ENCODE measurements at regions not wholly inside any gene's neighbourhood (a gene's known extent, or its start where the extent isn't known, plus 50 kb on each side); places are given as distances from the start of the nearest gene placed in this dataset.

- no peaks in the 10 kb centered on the region for H3K9me3 ChIP-seq
- no peak for TF ChIP-seq CTCF (IDR thresholded peaks at IDR 0.05)
- H3K36me3 ChIP-seq = no peaks in the 10 kb centered on the region
- H3K27ac ChIP-seq = peak overlapping the region; percentile 1 to 78
- H3K27me3 ChIP-seq = no peaks in the 10 kb centered on the region
- peak; percentile 82 for DNase-seq (ENCODE audit: low spot score)
- no peak overlapping the region for H3K4me3 ChIP-seq
- H3K4me1 ChIP-seq = peaks cover 0 to 44% of the 10 kb centered on the region in 2 donors
Observed at GRCh38 chr3:177724020-177724638, 526.8 kb upstream of the TBL1XR1 start.

DNA sequence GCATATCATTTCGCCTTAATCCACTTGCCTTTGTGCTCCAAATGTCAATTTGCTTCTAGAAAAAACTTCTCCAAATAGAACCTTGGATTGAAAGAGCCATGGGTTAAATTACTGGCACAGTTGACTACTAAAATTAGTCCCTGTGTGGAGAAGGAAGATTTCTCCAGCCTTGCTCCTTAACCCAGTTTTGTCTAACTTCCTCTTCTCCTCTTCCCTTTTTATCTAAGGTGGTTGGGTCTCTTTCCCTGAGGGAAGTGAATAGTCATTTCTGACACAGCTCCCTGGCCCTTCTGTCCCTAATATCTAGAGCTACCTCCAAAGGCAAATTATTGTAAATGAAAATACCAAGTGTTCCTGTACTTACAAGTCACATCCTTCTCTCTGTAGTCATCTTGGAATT, 527.9 kb upstream of the TBL1XR1 start:
- Histone ChIP-seq H3K27ac (peak overlapping the region; percentile 34 to 78), H3K4me3 (no peak overlapping the region), H3K36me3 (no peaks in the 10 kb centered on the region), H3K4me1 (peaks cover 0 to 52% of the 10 kb centered on the region in 2 donors), H3K27me3 (no peaks in the 10 kb centered on the region), H3K9me3 (no peaks in the 10 kb centered on the region)
- no peak for TF ChIP-seq CTCF (IDR thresholded peaks at IDR 0.05)
- DNase-seq (ENCODE audit: low spot score) = no peak

DNA sequence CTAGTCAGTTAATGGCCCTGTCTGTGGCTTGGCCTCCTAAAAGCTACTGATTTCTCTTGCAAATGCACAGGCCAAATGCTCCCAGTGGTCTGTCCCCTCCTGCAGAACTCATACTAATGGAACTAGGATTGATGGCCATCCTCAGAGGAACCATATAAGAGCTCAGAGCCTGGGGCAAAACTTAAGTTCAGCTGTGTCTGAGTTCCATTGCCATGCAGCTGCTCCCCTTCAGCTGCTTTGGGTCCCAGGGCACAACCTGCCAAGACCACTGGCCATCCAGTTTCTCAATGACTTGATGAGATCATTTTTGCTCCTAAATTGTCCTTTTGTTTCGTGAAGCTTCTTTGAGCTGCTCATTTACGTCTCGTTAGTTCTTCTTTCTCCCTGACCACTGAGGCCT, 529.5 kb upstream of the TBL1XR1 start:
- Histone ChIP-seq H3K36me3 (no peaks in the 10 kb centered on the region), H3K27me3 (no peaks in the 10 kb centered on the region), H3K9me3 (no peaks in the 10 kb centered on the region), H3K4me1 (peaks cover 0 to 55% of the 10 kb centered on the region in 2 donors), H3K4me3 (no peak overlapping the region), H3K27ac (peak overlapping the region in 1 of 2 donors; percentile 78)
- no peak for DNase-seq (ENCODE audit: low spot score)
- TF ChIP-seq CTCF (IDR thresholded peaks at IDR 0.05) = no peak

GRCh38 chr3:177729956-177730681, 532.8 kb upstream of the TBL1XR1 start:
- peak overlapping the region in 1 of 2 donors; percentile 37 for H3K27ac ChIP-seq
- H3K4me1 ChIP-seq = peaks cover 0 to 27% of the 10 kb centered on the region in 2 donors
- H3K9me3 ChIP-seq = no peaks in the 10 kb centered on the region
- no peaks in the 10 kb centered on the region for H3K36me3 ChIP-seq
- DNase-seq (ENCODE audit: low spot score) = peak; percentile 65
- no peaks in the 10 kb centered on the region for H3K27me3 ChIP-seq
- no peak for TF ChIP-seq CTCF (IDR thresholded peaks at IDR 0.05)
- H3K4me3 ChIP-seq = no peak overlapping the region

DNA sequence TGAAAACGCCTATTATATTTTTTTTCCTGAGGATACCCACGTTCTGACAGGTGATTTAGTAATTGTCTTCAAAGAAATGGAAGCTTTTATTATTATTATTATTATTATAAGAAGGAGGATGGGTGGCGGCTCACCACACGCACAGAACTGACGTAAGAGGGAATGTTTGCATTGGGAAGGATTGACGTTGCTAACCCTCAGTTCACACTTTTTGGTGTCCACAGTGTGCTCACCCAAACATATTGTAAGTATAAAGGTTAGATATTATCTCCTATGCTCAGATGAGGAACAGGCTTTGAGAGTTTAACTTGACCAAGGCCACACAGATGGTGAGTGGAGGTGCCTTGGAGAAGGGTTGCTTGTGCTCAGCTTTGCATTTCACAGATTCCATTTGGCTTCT, 533.5 kb upstream of the TBL1XR1 start:
- H3K4me1 ChIP-seq = peaks cover 0 to 20% of the 10 kb centered on the region in 2 donors
- H3K27ac ChIP-seq = no peak overlapping the region
- no peaks in the 10 kb centered on the region for H3K9me3 ChIP-seq

More for the DNA sequence above, 533.5 kb upstream of the TBL1XR1 start:
- no peaks in the 10 kb centered on the region for H3K27me3 ChIP-seq
- no peak for DNase-seq (ENCODE audit: low spot score)
- no peak overlapping the region for H3K4me3 ChIP-seq
- H3K36me3 ChIP-seq = no peaks in the 10 kb centered on the region
- TF ChIP-seq CTCF (IDR thresholded peaks at IDR 0.05) = no peak
